Panc1 (cell line): ENCODE measurements at regions not wholly inside any gene's neighbourhood (a gene's known extent, or its start where the extent isn't known, plus 50 kb on each side); places are given as distances from the start of the nearest gene placed in this dataset.

ENCODE experiments used
- ATAC-seq: fragments of 200-7000 bp; cut with Tn5 transposase; 2 replicates; pipeline ENCODE4 v1.9.1; 2020; ENCODE audit warnings: mild to moderate bottlenecking, moderate library complexity
- BruUV-seq: library from RNA; stranded (reverse); fragments of 400-500 nt; replicated peaks from 2 replicates; lab custom pipeline; 2021; lab: Mats Ljungman, UMichigan
- CTCF ChIA-PET: fragments of 300-600 bp; sonication (Branson Sonifier 250); formaldehyde crosslinking; loops from one replicate; lab custom pipeline; 2022; ENCODE audit warnings: antibody characterized with exemption; lab: Charles Lee
- POLR2A ChIA-PET: fragments of 300-600 bp; sonication (Branson Sonifier 250); formaldehyde crosslinking; loops from one replicate; lab custom pipeline; 2022; ENCODE audit warnings: antibody characterized with exemption; lab: Charles Lee
- DNase-seq: peaks from one replicate; pipeline ENCODE4 v3.0.0-alpha.2; 2010; ENCODE audit warnings: low read depth, low spot score
- H3K27ac ChIP-seq: 2 replicates; pipeline ENCODE4 v1.5.1; 2011; ENCODE audit warnings: mild to moderate bottlenecking, low read length, inconsistent platforms
- H3K27me3 ChIP-seq: fragments of 200-500 bp; sonication (Bioruptor generic); 2 replicates; pipeline ENCODE4 v1.6.0; 2014; ENCODE audit warnings: low read length, inconsistent platforms; ENCODE audit not compliant: control insufficient read depth, insufficient read depth
- H3K36me3 ChIP-seq: fragments of 200-500 bp; sonication (Bioruptor generic); 2 replicates; pipeline ENCODE4 v1.5.1; 2014; ENCODE audit warnings: inconsistent platforms, mild to moderate bottlenecking, low read length, moderate library complexity; ENCODE audit not compliant: control insufficient read depth, insufficient read depth
- H3K4me1 ChIP-seq: 2 replicates; pipeline ENCODE4 v1.5.1; 2011; ENCODE audit warnings: inconsistent platforms, mild to moderate bottlenecking, low read length, moderate library complexity; ENCODE audit not compliant: control insufficient read depth, insufficient read depth
- H3K4me3 ChIP-seq, 2 experiments: 2 replicates each; pipeline ENCODE4 v1.5.1; 2011 to 2012; ENCODE audit warnings: low read depth in 2 of 2, low read length in 2 of 2, mild to moderate bottlenecking in 2 of 2, inconsistent platforms in 1 of 2, moderate library complexity in 1 of 2
- H3K9me3 ChIP-seq: fragments of 200-500 bp; sonication (Bioruptor generic); 2 replicates; pipeline ENCODE4 v1.5.1; 2014; ENCODE audit warnings: low read depth, mild to moderate bottlenecking, inconsistent platforms, low read length, moderate library complexity; ENCODE audit not compliant: control insufficient read depth, insufficient read depth
- POLR2AphosphoS5 ChIP-seq: IDR thresholded peaks from 2 replicates; pipeline ENCODE4 v1.6.1; 2012; ENCODE audit warnings: mild to moderate bottlenecking, low read depth, low read length, moderate library complexity
- REST ChIP-seq, 2 experiments: IDR thresholded peaks; 2 replicates each; pipeline ENCODE4 v1.6.1; 2011 to 2012; ENCODE audit warnings: low read depth in 2 of 2, control low read depth in 1 of 2, low read length in 1 of 2, mild to moderate bottlenecking in 1 of 2, moderate library complexity in 1 of 2; ENCODE audit not compliant: insufficient read depth in 1 of 2
- SIN3A ChIP-seq: IDR thresholded peaks from 2 replicates; pipeline ENCODE4 v1.6.1; 2012; ENCODE audit warnings: low read depth, mild to moderate bottlenecking, low read length, moderate library complexity, borderline replicate concordance; ENCODE audit not compliant: insufficient read depth
- TCF7L2 ChIP-seq: IDR thresholded peaks from 2 replicates; pipeline ENCODE4 v1.6.1; 2011; ENCODE audit warnings: mild to moderate bottlenecking, low read depth, low read length, inconsistent platforms
- in situ Hi-C: cut with HindIII; loops from 2 replicates; pipeline ENCODE4 v1.10.0; 2016; ENCODE audit warnings: low sequenced_read_pairs, low pct_unique_long_range_greater_than_20kb
- intact Hi-C: fragments of 100-400 bp; cut with micrococcal nuclease; formaldehyde crosslinking; loops from one replicate; pipeline ENCODE4 v1.10.0; 2022; ENCODE audit not compliant: unreplicated experiment
- TF ChIP-seq, protein P1 (sequence below): fragments of 450-650 bp; IDR thresholded peaks from 2 replicates; pipeline ENCODE4 v1.5.1; 2017; ENCODE audit warnings: mild to moderate bottlenecking

DNA sequence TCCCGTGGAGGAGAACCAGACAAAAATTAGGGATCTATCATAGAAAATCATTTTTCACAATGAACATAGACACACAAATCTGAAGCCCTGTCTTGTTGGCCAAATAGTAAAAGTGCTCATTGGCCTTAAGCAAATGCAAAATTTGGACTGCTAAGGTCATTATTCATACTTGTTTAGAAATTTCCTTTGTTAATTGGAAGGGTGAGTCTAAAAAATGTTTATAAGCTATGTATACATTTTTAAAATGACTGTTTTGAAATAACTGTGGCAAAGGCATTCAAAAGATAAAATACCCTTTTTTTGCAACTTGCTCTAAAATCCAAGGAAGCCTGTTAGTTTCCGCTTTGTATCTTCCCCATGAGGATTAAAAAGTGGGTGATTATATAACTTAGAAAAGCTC is 195.0 kb downstream of the ZNF330 start:
- intact Hi-C loops, result no loop called here
- no peaks in the 10 kb centered on the region for H3K27me3 ChIP-seq
- no peak overlapping the region for H3K4me3 ChIP-seq
- no peaks in the 10 kb centered on the region for H3K36me3 ChIP-seq
- in situ Hi-C loops, result no loop called here
- H3K4me1 ChIP-seq, result no peaks in the 10 kb centered on the region
- no peaks in the 10 kb centered on the region for H3K9me3 ChIP-seq
- TF ChIP-seq REST (IDR thresholded peaks at IDR 0.05; ENCODE audit: insufficient read depth in 1 of 2, low read depth in 2 of 2, low read length in 1 of 2) (no peak), TCF7L2 (no peak), POLR2AphosphoS5 (no peak), SIN3A (no peak)
- TF ChIP-seq, protein P1, sequence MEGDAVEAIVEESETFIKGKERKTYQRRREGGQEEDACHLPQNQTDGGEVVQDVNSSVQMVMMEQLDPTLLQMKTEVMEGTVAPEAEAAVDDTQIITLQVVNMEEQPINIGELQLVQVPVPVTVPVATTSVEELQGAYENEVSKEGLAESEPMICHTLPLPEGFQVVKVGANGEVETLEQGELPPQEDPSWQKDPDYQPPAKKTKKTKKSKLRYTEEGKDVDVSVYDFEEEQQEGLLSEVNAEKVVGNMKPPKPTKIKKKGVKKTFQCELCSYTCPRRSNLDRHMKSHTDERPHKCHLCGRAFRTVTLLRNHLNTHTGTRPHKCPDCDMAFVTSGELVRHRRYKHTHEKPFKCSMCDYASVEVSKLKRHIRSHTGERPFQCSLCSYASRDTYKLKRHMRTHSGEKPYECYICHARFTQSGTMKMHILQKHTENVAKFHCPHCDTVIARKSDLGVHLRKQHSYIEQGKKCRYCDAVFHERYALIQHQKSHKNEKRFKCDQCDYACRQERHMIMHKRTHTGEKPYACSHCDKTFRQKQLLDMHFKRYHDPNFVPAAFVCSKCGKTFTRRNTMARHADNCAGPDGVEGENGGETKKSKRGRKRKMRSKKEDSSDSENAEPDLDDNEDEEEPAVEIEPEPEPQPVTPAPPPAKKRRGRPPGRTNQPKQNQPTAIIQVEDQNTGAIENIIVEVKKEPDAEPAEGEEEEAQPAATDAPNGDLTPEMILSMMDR, result no peak
- BruUV-seq, result no TSS peak
- no peak overlapping the region for H3K27ac ChIP-seq
- no peak for ATAC-seq
- DNase-seq, result no peak
- CTCF ChIA-PET, result no interaction called here
- POLR2A ChIA-PET, result no interaction called here

DNA sequence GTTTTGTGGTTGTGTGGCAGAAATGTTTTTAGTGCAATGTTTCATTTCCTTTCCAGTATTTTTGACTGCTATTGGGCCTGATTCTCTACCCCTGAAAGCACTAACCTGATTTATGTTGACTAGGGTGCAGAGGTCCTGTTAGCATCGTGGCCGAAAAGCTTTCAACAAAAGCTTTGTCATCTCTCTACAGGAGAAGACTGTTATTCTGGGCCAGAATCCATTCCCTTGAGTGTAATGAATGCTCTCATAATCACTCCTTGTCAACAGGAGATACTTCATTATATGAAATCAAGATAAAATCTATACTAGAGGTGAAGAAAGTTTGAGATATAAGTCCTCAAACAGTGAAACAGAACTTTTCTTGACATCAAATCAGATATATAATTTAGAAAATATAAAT is 195.5 kb downstream of the ZNF330 start:
- Histone ChIP-seq H3K27ac (no peak overlapping the region), H3K9me3 (no peaks in the 10 kb centered on the region), H3K4me3 (no peak overlapping the region), H3K36me3 (no peaks in the 10 kb centered on the region), H3K27me3 (no peaks in the 10 kb centered on the region), H3K4me1 (no peaks in the 10 kb centered on the region)
- ChIA-PET CTCF (no interaction called here), POLR2A (no interaction called here)
- in situ Hi-C loops, result no loop called here
- no peak for ATAC-seq
- DNase-seq, result no peak
- intact Hi-C loops, result no loop called here
- TF ChIP-seq, protein P1, result no peak
- TF ChIP-seq TCF7L2, result no peak
- no peak for TF ChIP-seq SIN3A
- TF ChIP-seq REST (IDR thresholded peaks at IDR 0.05; ENCODE audit: insufficient read depth in 1 of 2, low read depth in 2 of 2, low read length in 1 of 2), result no peak
- BruUV-seq, result no TSS peak
